ENCODE measurements at regions not wholly inside any gene's neighbourhood (a gene's known extent, or its start where the extent isn't known, plus 50 kb on each side); places are given as distances from the start of the nearest gene placed in this dataset.
"Not testable (repeated sequence)": the region's sequence is repeated elsewhere in the genome, so short reads cannot be mapped to it uniquely, and the experiment has no call there.

GRCh38 chr6:160804639-160805038 is 102.6 kb downstream of the PLG start:
- no peak for DNase-seq

GRCh38 chr6:160808263-160808662 is 106.2 kb downstream of the PLG start:
- DNase-seq, result no peak

- DNase-seq, result no peak
Measured at GRCh38 chr6:160810238-160810637, 108.2 kb downstream of the PLG start.

GRCh38 chr6:160812097-160812496 is 110.1 kb downstream of the PLG start:
- no peak for DNase-seq

- no peak for DNase-seq
Measured at GRCh38 chr6:160818934-160819333, 116.9 kb downstream of the PLG start.

- not testable (repeated sequence) for DNase-seq
Measured at GRCh38 chr6:160820661-160821060, 118.6 kb downstream of the PLG start.

GRCh38 chr6:160831739-160832138 is 129.7 kb downstream of the PLG start:
- DNase-seq, result no peak

- DNase-seq, result no peak
Measured at GRCh38 chr6:160832422-160832821, 130.4 kb downstream of the PLG start.

- no peak for DNase-seq
Measured at GRCh38 chr6:160837146-160837545, 135.1 kb downstream of the PLG start.

- DNase-seq, result no peak
Measured at GRCh38 chr6:160851031-160851430, 140.5 kb upstream of the MAP3K4 start.

GRCh38 chr6:160853946-160854345 is 137.6 kb upstream of the MAP3K4 start:
- DNase-seq, result no peak

GRCh38 chr6:160858886-160859285 is 132.7 kb upstream of the MAP3K4 start:
- DNase-seq, result no peak

- DNase-seq, result no peak
Measured at GRCh38 chr6:160859822-160860221, 131.7 kb upstream of the MAP3K4 start.

- DNase-seq, result no peak
Measured at GRCh38 chr6:160861824-160862223, 129.7 kb upstream of the MAP3K4 start.

GRCh38 chr6:160863782-160864181 is 127.8 kb upstream of the MAP3K4 start:
- DNase-seq, result no peak

- DNase-seq, result no peak
Measured at GRCh38 chr6:160871320-160871719, 120.2 kb upstream of the MAP3K4 start.

GRCh38 chr6:160881148-160881808 is 110.3 kb upstream of the MAP3K4 start:
- DNase-seq, result no peak

- DNase-seq, result no peak
Measured at GRCh38 chr6:160882006-160882405, 109.6 kb upstream of the MAP3K4 start.

GRCh38 chr6:160882791-160883279 is 108.7 kb upstream of the MAP3K4 start:
- DNase-seq, result no peak

- no peak for DNase-seq
Measured at GRCh38 chr6:160883560-160883959, 108.0 kb upstream of the MAP3K4 start.

- DNase-seq, result no peak
Measured at GRCh38 chr6:160883999-160884398, 107.6 kb upstream of the MAP3K4 start.

- not testable (repeated sequence) for DNase-seq
Measured at GRCh38 chr6:160889148-160889547, 102.4 kb upstream of the MAP3K4 start.

- no peak for DNase-seq
Measured at GRCh38 chr6:160891690-160892089, 99.9 kb upstream of the MAP3K4 start.

GRCh38 chr6:160895562-160895961 is 96.0 kb upstream of the MAP3K4 start:
- DNase-seq, result no peak

Measured in dermis blood vessel endothelial cell (primary cell).